WTC11 (cell line): ENCODE measurements at regions not wholly inside any gene's neighbourhood (a gene's known extent, or its start where the extent isn't known, plus 50 kb on each side); places are given as distances from the start of the nearest gene placed in this dataset.
"Not testable (repeated sequence)": the region's sequence is repeated elsewhere in the genome, so short reads cannot be mapped to it uniquely, and the experiment has no call there.

ENCODE experiments used
- ATAC-seq: fragments of 200-7000 bp; cut with Tn5 transposase; 2 replicates; pipeline ENCODE4 v1.10.0; 2021; ENCODE audit warnings: mild to moderate bottlenecking, moderate library complexity
- CTCF ChIA-PET: fragments of 300-600 bp; sonication (Branson Sonifier 250); formaldehyde crosslinking; loops from one replicate; lab custom pipeline; 2021; ENCODE audit warnings: antibody characterized with exemption; lab: Charles Lee
- POLR2A ChIA-PET: fragments of 350-600 bp; sonication (Branson Sonifier 250); formaldehyde crosslinking; loops from one replicate; lab custom pipeline; 2021; ENCODE audit warnings: antibody characterized with exemption; lab: Charles Lee
- DNase-seq: peaks from one replicate; pipeline ENCODE4 v3.0.0; 2021; ENCODE audit warnings: low spot score
- H3K27ac Mint-ChIP-seq: 2 replicates; pipeline ENCODE4 v1.8.0; 2021; ENCODE audit warnings: mixed read lengths
- H3K27me3 Mint-ChIP-seq: 2 replicates; pipeline ENCODE4 v1.8.0; 2021; ENCODE audit warnings: low read depth, mild to moderate bottlenecking, moderate library complexity, mixed read lengths
- H3K36me3 Mint-ChIP-seq: 2 replicates; pipeline ENCODE4 v1.8.0; 2021; ENCODE audit warnings: mixed read lengths
- H3K4me1 Mint-ChIP-seq: 2 replicates; pipeline ENCODE4 v1.8.0; 2022; ENCODE audit warnings: mixed read lengths
- H3K4me3 Mint-ChIP-seq: 2 replicates; pipeline ENCODE4 v1.8.0; 2021; ENCODE audit warnings: mild to moderate bottlenecking, moderate library complexity, mixed read lengths
- H3K9me3 Mint-ChIP-seq: 2 replicates; pipeline ENCODE4 v1.8.0; 2021; ENCODE audit warnings: mixed read lengths
- EMX1 ChIP-seq: fragments of 250-450 bp; sonication (Bioruptor Pico); IDR thresholded peaks from 2 replicates; pipeline ENCODE4 v1.8.0; 2021; ENCODE audit warnings: mild to moderate bottlenecking
- FOXJ3 ChIP-seq: sonication (generic); formaldehyde crosslinking; IDR thresholded peaks from 2 replicates; pipeline ENCODE4 v1.9.0; 2021; ENCODE audit warnings: missing genetic modification reagents, mild to moderate bottlenecking, borderline replicate concordance
- NFYB ChIP-seq: sonication (generic); formaldehyde crosslinking; conservative IDR thresholded peaks from 2 replicates; pipeline ENCODE4 v1.8.0; 2022; ENCODE audit warnings: low read depth, missing genetic modification reagents
- NR2C2 ChIP-seq: sonication (generic); formaldehyde crosslinking; IDR thresholded peaks from 2 replicates; pipeline ENCODE4 v1.8.0; 2022; ENCODE audit warnings: mild to moderate bottlenecking, missing genetic modification reagents
- SMAD3 ChIP-seq: sonication (generic); formaldehyde crosslinking; IDR thresholded peaks from 2 replicates; pipeline ENCODE4 v1.8.0; 2022; ENCODE audit warnings: missing genetic modification reagents, mild to moderate bottlenecking, borderline replicate concordance
- TEAD1 ChIP-seq: sonication (generic); formaldehyde crosslinking; IDR thresholded peaks from 2 replicates; pipeline ENCODE4 v1.8.0; 2022; ENCODE audit warnings: mild to moderate bottlenecking, missing genetic modification reagents
- ZNF138 ChIP-seq: sonication (generic); formaldehyde crosslinking; conservative IDR thresholded peaks from 2 replicates; pipeline ENCODE4 v1.8.1; 2022; ENCODE audit warnings: mild to moderate bottlenecking, moderate library complexity, missing genetic modification reagents
- ZNF671 ChIP-seq: fragments of 250-450 bp; sonication (Bioruptor Pico); IDR thresholded peaks from 2 replicates; pipeline ENCODE4 v1.8.0; 2021; ENCODE audit warnings: mild to moderate bottlenecking
- TF ChIP-seq, protein P1 (sequence below): sonication (generic); formaldehyde crosslinking; IDR thresholded peaks from 2 replicates; pipeline ENCODE4 v1.8.0; 2023; ENCODE audit warnings: mild to moderate bottlenecking, missing genetic modification reagents
- TF ChIP-seq, protein P2 (sequence below): fragments of 250-450 bp; sonication (Bioruptor Pico); IDR thresholded peaks from 2 replicates; pipeline ENCODE4 v1.9.0; 2021; ENCODE audit warnings: moderate library complexity, mild to moderate bottlenecking, inconsistent platforms, borderline replicate concordance
- TF ChIP-seq, protein P3 (sequence below): sonication (generic); formaldehyde crosslinking; IDR thresholded peaks from 2 replicates; pipeline ENCODE4 v1.8.0; 2023; ENCODE audit warnings: missing genetic modification reagents
- TF ChIP-seq, protein P4 (sequence below): sonication (generic); formaldehyde crosslinking; IDR thresholded peaks from 2 replicates; pipeline ENCODE4 v1.8.0; 2023; ENCODE audit warnings: missing genetic modification reagents, mild to moderate bottlenecking, borderline replicate concordance
- TF ChIP-seq, protein P5 (sequence below): sonication (generic); formaldehyde crosslinking; IDR thresholded peaks from 2 replicates; pipeline ENCODE4 v1.8.0; 2022; ENCODE audit warnings: mild to moderate bottlenecking, missing genetic modification reagents
- TF ChIP-seq, protein P6 (sequence below): fragments of 250-450 bp; sonication (Bioruptor Pico); IDR thresholded peaks from 2 replicates; pipeline ENCODE4 v1.8.0; 2021; ENCODE audit warnings: mild to moderate bottlenecking
- TF ChIP-seq, protein P7 (sequence below): sonication (generic); formaldehyde crosslinking; IDR thresholded peaks from 2 replicates; pipeline ENCODE4 v1.8.0; 2022; ENCODE audit warnings: mild to moderate bottlenecking, missing genetic modification reagents

DNA sequence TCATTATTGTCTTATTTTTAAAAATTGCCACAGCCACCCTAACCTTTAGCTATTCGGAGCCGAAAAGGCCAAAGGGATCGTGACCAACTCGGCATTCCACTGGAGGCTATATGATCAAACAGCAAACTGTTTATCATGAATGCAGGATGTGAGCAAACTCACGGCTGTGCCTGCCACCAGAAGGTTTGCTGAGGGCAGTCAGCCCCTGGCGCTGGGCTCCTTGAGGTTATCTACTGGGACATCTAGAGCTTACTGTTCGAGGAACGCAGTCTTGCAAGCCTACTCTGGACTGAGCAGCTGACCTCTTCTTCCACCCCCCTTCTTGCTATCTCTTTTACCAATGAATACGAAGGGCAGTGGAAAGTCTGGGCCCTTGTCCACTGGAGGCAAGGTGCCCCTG lies 231.5 kb upstream of the TARS1 start (continued):
- TF ChIP-seq NFYB (CRISPR knock-in tag): no peak
- no peak for TF ChIP-seq ZNF671 (CRISPR knock-in tag)
- TF ChIP-seq, protein P1, sequence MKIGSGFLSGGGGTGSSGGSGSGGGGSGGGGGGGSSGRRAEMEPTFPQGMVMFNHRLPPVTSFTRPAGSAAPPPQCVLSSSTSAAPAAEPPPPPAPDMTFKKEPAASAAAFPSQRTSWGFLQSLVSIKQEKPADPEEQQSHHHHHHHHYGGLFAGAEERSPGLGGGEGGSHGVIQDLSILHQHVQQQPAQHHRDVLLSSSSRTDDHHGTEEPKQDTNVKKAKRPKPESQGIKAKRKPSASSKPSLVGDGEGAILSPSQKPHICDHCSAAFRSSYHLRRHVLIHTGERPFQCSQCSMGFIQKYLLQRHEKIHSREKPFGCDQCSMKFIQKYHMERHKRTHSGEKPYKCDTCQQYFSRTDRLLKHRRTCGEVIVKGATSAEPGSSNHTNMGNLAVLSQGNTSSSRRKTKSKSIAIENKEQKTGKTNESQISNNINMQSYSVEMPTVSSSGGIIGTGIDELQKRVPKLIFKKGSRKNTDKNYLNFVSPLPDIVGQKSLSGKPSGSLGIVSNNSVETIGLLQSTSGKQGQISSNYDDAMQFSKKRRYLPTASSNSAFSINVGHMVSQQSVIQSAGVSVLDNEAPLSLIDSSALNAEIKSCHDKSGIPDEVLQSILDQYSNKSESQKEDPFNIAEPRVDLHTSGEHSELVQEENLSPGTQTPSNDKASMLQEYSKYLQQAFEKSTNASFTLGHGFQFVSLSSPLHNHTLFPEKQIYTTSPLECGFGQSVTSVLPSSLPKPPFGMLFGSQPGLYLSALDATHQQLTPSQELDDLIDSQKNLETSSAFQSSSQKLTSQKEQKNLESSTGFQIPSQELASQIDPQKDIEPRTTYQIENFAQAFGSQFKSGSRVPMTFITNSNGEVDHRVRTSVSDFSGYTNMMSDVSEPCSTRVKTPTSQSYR (CRISPR knock-in tag): no peak
- TF ChIP-seq, protein P2, sequence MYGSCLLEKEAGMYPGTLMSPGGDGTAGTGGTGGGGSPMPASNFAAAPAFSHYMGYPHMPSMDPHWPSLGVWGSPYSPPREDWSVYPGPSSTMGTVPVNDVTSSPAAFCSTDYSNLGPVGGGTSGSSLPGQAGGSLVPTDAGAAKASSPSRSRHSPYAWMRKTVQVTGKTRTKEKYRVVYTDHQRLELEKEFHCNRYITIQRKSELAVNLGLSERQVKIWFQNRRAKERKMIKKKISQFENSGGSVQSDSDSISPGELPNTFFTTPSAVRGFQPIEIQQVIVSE (CRISPR knock-in tag): no peak
- TF ChIP-seq FOXJ3: no peak

DNA sequence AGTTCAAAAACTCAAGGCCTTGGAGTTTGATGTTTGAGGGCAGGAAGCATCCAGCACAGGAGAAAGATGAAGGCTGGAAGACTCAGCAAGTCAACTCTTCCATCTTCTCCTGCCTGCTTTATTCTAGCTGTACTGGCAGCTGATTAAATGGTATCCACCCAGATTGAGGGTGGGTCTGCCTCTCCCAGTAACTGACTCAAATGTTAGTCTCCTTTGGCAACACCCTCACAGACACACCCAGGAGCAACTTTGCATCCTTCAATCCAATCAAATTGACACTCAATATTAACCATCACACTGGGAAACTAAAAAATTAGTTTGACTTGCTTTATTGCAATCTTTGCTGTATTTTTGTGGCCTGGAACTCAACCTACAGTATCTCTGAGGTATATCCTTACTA lies 230.5 kb upstream of the TARS1 start:
- H3K4me3 Mint-ChIP-seq, H3K36me3 Mint-ChIP-seq, DNase-seq, CTCF ChIA-PET, H3K27ac Mint-ChIP-seq, H3K4me1 Mint-ChIP-seq, ATAC-seq, H3K27me3 Mint-ChIP-seq: not testable (repeated sequence)
- H3K9me3 Mint-ChIP-seq: peaks cover 15% of the 10 kb centered on the region
- POLR2A ChIA-PET: interaction anchor here (0.7 kb wide), 1 partner anchor 18 kb away, joined by 3 read pairs; no protein-coding TSS in a partner anchor

DNA sequence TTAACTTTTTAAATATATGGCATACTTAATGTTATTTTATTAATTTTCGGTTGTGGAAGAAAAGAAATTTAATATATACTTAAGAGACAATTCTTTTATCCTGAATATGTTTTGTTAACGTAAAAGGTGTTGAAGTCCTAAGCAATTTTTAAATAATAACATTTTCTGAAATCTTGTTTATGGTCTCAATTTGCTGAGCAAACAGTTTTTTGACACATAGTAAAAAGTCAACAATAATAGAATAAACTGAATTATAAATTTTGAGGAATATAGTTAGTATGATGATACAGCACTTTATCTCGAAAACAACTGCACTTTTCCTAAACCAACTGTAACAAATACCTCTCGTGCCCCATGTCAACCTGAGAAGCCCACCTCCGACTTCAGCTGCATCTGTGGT lies 229.8 kb upstream of the TARS1 start:
- 0 out of 2 replicates have a peak, but pooled peaks cover 4% of the 10 kb centered on the region for H3K27me3 Mint-ChIP-seq
- no peak for TF ChIP-seq ZNF138 (CRISPR knock-in tag)
- no peak for TF ChIP-seq NR2C2 (CRISPR knock-in tag)
- TF ChIP-seq, protein P3, sequence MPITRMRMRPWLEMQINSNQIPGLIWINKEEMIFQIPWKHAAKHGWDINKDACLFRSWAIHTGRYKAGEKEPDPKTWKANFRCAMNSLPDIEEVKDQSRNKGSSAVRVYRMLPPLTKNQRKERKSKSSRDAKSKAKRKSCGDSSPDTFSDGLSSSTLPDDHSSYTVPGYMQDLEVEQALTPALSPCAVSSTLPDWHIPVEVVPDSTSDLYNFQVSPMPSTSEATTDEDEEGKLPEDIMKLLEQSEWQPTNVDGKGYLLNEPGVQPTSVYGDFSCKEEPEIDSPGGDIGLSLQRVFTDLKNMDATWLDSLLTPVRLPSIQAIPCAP: no peak
- TF ChIP-seq, protein P4, sequence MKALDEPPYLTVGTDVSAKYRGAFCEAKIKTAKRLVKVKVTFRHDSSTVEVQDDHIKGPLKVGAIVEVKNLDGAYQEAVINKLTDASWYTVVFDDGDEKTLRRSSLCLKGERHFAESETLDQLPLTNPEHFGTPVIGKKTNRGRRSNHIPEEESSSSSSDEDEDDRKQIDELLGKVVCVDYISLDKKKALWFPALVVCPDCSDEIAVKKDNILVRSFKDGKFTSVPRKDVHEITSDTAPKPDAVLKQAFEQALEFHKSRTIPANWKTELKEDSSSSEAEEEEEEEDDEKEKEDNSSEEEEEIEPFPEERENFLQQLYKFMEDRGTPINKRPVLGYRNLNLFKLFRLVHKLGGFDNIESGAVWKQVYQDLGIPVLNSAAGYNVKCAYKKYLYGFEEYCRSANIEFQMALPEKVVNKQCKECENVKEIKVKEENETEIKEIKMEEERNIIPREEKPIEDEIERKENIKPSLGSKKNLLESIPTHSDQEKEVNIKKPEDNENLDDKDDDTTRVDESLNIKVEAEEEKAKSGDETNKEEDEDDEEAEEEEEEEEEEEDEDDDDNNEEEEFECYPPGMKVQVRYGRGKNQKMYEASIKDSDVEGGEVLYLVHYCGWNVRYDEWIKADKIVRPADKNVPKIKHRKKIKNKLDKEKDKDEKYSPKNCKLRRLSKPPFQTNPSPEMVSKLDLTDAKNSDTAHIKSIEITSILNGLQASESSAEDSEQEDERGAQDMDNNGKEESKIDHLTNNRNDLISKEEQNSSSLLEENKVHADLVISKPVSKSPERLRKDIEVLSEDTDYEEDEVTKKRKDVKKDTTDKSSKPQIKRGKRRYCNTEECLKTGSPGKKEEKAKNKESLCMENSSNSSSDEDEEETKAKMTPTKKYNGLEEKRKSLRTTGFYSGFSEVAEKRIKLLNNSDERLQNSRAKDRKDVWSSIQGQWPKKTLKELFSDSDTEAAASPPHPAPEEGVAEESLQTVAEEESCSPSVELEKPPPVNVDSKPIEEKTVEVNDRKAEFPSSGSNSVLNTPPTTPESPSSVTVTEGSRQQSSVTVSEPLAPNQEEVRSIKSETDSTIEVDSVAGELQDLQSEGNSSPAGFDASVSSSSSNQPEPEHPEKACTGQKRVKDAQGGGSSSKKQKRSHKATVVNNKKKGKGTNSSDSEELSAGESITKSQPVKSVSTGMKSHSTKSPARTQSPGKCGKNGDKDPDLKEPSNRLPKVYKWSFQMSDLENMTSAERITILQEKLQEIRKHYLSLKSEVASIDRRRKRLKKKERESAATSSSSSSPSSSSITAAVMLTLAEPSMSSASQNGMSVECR (CRISPR knock-in tag): no peak
- H3K27ac Mint-ChIP-seq: no peak overlapping the region
- ChIA-PET POLR2A (interaction anchor here (0.7 kb wide), 1 partner anchor 17 kb away, joined by 3 read pairs; no protein-coding TSS in a partner anchor), CTCF (no interaction called here)
- peaks cover 6% of the 10 kb centered on the region; the same call in 1 of the 2 replicates for H3K36me3 Mint-ChIP-seq
- H3K4me3 Mint-ChIP-seq: no peak overlapping the region
- no peak for DNase-seq
- no peaks in the 10 kb centered on the region for H3K4me1 Mint-ChIP-seq
- H3K9me3 Mint-ChIP-seq: peaks cover 15% of the 10 kb centered on the region
- no peak for ATAC-seq

DNA sequence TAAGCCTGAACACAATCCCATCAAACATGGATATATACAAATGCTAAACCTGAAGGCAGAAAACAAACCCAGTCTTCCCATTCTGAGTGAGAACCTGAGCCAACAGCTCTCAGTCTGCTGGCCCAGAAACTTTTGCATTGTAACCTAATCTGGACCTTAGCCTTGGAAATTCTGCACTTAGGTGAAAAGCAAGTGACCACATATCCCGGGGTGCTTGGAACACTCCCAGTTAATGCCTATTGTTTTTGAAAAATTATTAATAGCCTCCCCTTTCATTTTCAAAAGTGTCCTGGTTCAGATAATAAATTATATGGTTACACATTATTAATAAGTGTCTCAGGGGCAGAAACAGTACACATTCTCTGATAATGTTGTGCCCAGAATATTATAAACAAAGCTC lies 228.3 kb upstream of the TARS1 start:
- ATAC-seq (no peak), DNase-seq (no peak)
- H3K36me3 Mint-ChIP-seq: peaks cover 6% of the 10 kb centered on the region; the same call in 1 of the 2 replicates
- ChIA-PET CTCF (no interaction called here), POLR2A (no interaction called here)
- no peaks in the 10 kb centered on the region for H3K4me1 Mint-ChIP-seq
- H3K27ac Mint-ChIP-seq: no peak overlapping the region
- H3K9me3 Mint-ChIP-seq: peaks cover 15% of the 10 kb centered on the region
- 0 out of 2 replicates have a peak, but pooled peaks cover 4% of the 10 kb centered on the region for H3K27me3 Mint-ChIP-seq
- H3K4me3 Mint-ChIP-seq: no peak overlapping the region
- TF ChIP-seq, protein P3: no peak
- TF ChIP-seq EMX1 (CRISPR knock-in tag) (no peak), SMAD3 (CRISPR knock-in tag) (no peak), TEAD1 (CRISPR knock-in tag) (no peak)
- TF ChIP-seq, protein P5, sequence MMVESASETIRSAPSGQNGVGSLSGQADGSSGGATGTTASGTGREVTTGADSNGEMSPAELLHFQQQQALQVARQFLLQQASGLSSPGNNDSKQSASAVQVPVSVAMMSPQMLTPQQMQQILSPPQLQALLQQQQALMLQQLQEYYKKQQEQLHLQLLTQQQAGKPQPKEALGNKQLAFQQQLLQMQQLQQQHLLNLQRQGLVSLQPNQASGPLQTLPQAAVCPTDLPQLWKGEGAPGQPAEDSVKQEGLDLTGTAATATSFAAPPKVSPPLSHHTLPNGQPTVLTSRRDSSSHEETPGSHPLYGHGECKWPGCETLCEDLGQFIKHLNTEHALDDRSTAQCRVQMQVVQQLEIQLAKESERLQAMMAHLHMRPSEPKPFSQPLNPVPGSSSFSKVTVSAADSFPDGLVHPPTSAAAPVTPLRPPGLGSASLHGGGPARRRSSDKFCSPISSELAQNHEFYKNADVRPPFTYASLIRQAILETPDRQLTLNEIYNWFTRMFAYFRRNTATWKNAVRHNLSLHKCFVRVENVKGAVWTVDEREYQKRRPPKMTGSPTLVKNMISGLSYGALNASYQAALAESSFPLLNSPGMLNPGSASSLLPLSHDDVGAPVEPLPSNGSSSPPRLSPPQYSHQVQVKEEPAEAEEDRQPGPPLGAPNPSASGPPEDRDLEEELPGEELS (CRISPR knock-in tag): no peak
- TF ChIP-seq, protein P6, sequence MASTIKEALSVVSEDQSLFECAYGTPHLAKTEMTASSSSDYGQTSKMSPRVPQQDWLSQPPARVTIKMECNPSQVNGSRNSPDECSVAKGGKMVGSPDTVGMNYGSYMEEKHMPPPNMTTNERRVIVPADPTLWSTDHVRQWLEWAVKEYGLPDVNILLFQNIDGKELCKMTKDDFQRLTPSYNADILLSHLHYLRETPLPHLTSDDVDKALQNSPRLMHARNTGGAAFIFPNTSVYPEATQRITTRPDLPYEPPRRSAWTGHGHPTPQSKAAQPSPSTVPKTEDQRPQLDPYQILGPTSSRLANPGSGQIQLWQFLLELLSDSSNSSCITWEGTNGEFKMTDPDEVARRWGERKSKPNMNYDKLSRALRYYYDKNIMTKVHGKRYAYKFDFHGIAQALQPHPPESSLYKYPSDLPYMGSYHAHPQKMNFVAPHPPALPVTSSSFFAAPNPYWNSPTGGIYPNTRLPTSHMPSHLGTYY (CRISPR knock-in tag): no peak
- TF ChIP-seq, protein P7, sequence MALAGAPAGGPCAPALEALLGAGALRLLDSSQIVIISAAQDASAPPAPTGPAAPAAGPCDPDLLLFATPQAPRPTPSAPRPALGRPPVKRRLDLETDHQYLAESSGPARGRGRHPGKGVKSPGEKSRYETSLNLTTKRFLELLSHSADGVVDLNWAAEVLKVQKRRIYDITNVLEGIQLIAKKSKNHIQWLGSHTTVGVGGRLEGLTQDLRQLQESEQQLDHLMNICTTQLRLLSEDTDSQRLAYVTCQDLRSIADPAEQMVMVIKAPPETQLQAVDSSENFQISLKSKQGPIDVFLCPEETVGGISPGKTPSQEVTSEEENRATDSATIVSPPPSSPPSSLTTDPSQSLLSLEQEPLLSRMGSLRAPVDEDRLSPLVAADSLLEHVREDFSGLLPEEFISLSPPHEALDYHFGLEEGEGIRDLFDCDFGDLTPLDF (CRISPR knock-in tag): no peak
